ENCODE measurements at regions not wholly inside any gene's neighbourhood (a gene's known extent, or its start where the extent isn't known, plus 50 kb on each side); places are given as distances from the start of the nearest gene placed in this dataset.

DNA sequence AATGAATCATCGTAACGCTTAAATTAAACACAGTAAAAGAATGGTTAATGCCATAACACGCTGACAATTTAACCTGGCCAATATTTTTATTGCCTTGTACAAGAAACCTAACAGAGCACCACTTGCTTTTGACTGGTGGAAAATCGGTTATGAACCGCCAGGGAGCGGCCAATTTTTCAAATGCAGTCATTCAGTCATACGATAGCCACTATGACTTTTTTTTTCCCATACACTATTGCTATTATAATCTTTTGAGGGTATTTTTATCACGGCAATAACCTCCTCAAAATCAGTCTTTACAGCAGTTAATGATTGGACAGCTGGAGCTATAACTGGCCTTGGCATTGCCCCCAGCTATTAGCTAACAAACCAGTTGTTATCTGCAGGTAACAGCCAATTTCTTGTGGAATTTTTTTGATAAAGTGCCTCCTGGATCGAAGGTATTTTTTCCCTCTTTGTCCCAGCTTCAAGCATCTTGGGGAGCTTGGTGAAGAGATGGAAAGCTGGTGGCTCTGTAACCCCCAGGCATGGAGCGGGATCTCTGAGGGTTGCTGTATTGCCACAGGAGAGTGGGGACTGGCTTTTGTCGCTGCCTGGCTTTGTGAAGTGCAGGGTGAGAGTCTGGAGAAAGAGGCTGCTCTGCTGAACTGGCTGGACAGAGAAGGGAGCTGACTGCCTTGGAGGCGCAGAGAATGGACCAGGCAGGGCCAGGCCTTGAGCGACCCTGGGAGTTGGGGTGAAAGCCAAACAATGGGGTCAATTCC, 198.4 kb upstream of the ZNF536 start:
- no peaks in the 10 kb centered on the region for H3K9me3 ChIP-seq
- intact Hi-C loops (cut with DNase I; ENCODE audit: low total_unique reads) (no loop called here), in situ Hi-C loops (cut with MboI; ENCODE audit: low sequenced_read_pairs in 4 of 4) (no loop called here)
- no peaks in the 10 kb centered on the region for H3K27me3 ChIP-seq
- no peak overlapping the region for H3K27ac ChIP-seq
- TF ChIP-seq, protein P1, sequence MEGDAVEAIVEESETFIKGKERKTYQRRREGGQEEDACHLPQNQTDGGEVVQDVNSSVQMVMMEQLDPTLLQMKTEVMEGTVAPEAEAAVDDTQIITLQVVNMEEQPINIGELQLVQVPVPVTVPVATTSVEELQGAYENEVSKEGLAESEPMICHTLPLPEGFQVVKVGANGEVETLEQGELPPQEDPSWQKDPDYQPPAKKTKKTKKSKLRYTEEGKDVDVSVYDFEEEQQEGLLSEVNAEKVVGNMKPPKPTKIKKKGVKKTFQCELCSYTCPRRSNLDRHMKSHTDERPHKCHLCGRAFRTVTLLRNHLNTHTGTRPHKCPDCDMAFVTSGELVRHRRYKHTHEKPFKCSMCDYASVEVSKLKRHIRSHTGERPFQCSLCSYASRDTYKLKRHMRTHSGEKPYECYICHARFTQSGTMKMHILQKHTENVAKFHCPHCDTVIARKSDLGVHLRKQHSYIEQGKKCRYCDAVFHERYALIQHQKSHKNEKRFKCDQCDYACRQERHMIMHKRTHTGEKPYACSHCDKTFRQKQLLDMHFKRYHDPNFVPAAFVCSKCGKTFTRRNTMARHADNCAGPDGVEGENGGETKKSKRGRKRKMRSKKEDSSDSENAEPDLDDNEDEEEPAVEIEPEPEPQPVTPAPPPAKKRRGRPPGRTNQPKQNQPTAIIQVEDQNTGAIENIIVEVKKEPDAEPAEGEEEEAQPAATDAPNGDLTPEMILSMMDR (IDR thresholded peaks at IDR 0.05 in 4 of 5, conservative IDR thresholded peaks at IDR 0.05 in 1 of 5) = no peak
- no peak for TF ChIP-seq POLR2A (IDR thresholded peaks at IDR 0.05)
- H3K36me3 ChIP-seq = no peaks in the 10 kb centered on the region
- ATAC-seq (no peak), DNase-seq (no peak)
- no peak overlapping the region for H3K4me3 ChIP-seq
- H3K4me1 ChIP-seq = no peaks in the 10 kb centered on the region

DNA sequence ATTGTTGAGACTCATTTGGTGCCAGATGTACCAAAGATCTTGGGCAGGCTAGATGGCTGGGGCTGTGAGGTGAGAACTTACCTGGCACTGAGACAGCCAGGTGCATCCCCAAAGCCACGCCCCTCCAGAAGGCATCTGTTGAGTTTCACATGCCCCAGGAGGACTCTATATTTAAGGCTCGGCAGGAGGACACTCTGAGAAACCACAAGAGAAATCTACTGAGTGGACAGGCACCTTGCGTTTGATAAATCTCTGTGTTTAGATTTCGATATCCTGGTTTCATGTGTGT, 197.9 kb upstream of the ZNF536 start:
- no peak for ATAC-seq
- Histone ChIP-seq H3K4me1 (no peaks in the 10 kb centered on the region), H3K27me3 (no peaks in the 10 kb centered on the region), H3K4me3 (no peak overlapping the region), H3K27ac (no peak overlapping the region), H3K9me3 (no peaks in the 10 kb centered on the region), H3K36me3 (no peaks in the 10 kb centered on the region)
- in situ Hi-C loops (cut with MboI; ENCODE audit: low sequenced_read_pairs in 4 of 4) (no loop called here), intact Hi-C loops (cut with DNase I; ENCODE audit: low total_unique reads) (no loop called here)
- no peak for DNase-seq
- TF ChIP-seq, protein P1 (IDR thresholded peaks at IDR 0.05 in 4 of 5, conservative IDR thresholded peaks at IDR 0.05 in 1 of 5) = no peak
- TF ChIP-seq POLR2A (IDR thresholded peaks at IDR 0.05) = no peak

DNA sequence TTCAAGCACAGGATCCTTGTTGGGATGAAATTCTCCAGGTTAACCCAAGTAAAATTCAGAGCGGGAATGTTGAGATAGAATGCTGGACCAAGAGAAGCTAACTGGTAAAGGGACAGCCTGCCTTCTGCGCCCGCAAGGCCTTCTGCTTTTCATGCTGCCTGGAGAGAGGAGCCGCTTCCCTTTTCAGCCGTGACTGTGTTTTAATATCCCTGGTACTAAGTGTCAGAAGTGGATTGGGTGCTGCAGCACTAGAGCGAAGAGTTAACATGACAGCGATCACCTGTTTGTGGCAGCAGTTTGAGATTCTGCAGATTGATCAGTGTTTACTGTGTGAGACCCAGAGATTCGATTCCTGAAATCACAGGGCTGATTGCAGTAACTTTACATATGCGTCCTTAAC, 197.4 kb upstream of the ZNF536 start:
- H3K4me1 ChIP-seq = no peaks in the 10 kb centered on the region
- no peaks in the 10 kb centered on the region for H3K36me3 ChIP-seq
- no peak overlapping the region for H3K4me3 ChIP-seq
- no peak for ATAC-seq
- intact Hi-C loops (cut with DNase I; ENCODE audit: low total_unique reads) = no loop called here
- no peaks in the 10 kb centered on the region for H3K27me3 ChIP-seq
- in situ Hi-C loops (cut with MboI; ENCODE audit: low sequenced_read_pairs in 4 of 4) = no loop called here
- H3K9me3 ChIP-seq = no peaks in the 10 kb centered on the region
- TF ChIP-seq, protein P1 (IDR thresholded peaks at IDR 0.05 in 4 of 5, conservative IDR thresholded peaks at IDR 0.05 in 1 of 5) = no peak
- no peak for TF ChIP-seq POLR2A (IDR thresholded peaks at IDR 0.05)
- no peak for DNase-seq
- no peak overlapping the region for H3K27ac ChIP-seq

DNA sequence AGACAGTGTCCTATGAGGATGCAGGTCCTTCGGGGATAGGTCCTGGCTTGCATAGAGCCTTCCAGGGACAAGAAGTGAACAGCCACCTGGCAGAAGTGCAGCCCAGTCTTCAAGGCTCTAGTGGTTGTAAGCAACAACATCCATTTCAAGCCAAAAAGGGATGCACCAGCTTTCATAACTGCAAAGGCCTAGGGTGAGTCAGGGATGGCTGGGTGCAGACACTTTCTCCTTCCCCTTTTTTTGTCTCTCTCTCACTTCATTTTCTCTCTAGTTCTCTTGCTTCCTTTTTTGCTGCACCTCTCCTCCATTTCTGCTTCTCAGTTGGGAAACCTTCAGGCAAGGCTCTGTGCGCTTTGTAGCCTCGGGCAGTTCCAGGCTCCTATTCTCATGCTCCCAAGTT, 196.2 kb upstream of the ZNF536 start:
- H3K36me3 ChIP-seq = no peaks in the 10 kb centered on the region
- in situ Hi-C loops (cut with MboI; ENCODE audit: low sequenced_read_pairs in 4 of 4) (no loop called here), intact Hi-C loops (cut with DNase I; ENCODE audit: low total_unique reads) (no loop called here)
- ATAC-seq = no peak
- no peak overlapping the region for H3K27ac ChIP-seq
- H3K27me3 ChIP-seq = no peaks in the 10 kb centered on the region
- TF ChIP-seq, protein P1 (IDR thresholded peaks at IDR 0.05 in 4 of 5, conservative IDR thresholded peaks at IDR 0.05 in 1 of 5) = no peak
- TF ChIP-seq POLR2A (IDR thresholded peaks at IDR 0.05) = no peak
- no peak overlapping the region for H3K4me3 ChIP-seq
- H3K9me3 ChIP-seq = no peaks in the 10 kb centered on the region
- no peaks in the 10 kb centered on the region for H3K4me1 ChIP-seq
- DNase-seq = no peak

All from gastrocnemius medialis (tissue), 4 donors.